Heart left ventricle (tissue), 16 donors: ENCODE measurements at regions not wholly inside any gene's neighbourhood (a gene's known extent, or its start where the extent isn't known, plus 50 kb on each side); places are given as distances from the start of the nearest gene placed in this dataset.

Experiments used
- ATAC-seq, 4 donors: fragments of 200-7000 bp; cut with Tn5 transposase; one replicate each; pipeline ENCODE4 v1.9.1; 2020 to 2022; ENCODE audit warnings: moderate library complexity in 4 of 4, mild to moderate bottlenecking in 3 of 4, moderate number of reproducible peaks in 1 of 4
- DNase-seq, 5 donors: peaks; one replicate each; pipeline ENCODE4 v3.0.0-alpha.2; 2020
- H3K27ac ChIP-seq, 12 donors: fragments of 200-600 bp; sonication (generic) in 4 of 12; one replicate each; pipeline versions ENCODE4 v1.5.0 to v1.8.0; 2016 to 2022; ENCODE audit warnings: mild to moderate bottlenecking in 2 of 12
- H3K27me3 ChIP-seq, 9 donors: fragments of 200-600 bp; sonication (generic) in 2 of 9; one replicate each; pipeline versions ENCODE4 v1.5.1 to v1.8.0; 2016 to 2022; ENCODE audit warnings: mild to moderate bottlenecking in 3 of 9
- H3K36me3 ChIP-seq, 9 donors: fragments of 200-600 bp; sonication (generic) in 2 of 9; one replicate each; pipeline versions ENCODE4 v1.5.0 to v1.8.0; 2018 to 2022; ENCODE audit warnings: mild to moderate bottlenecking in 2 of 9
- H3K4me1 ChIP-seq, 12 donors: fragments of 200-600 bp; sonication (generic) in 4 of 12; one replicate each; pipeline versions ENCODE4 v1.5.0 to v1.8.0; 2016 to 2022; ENCODE audit warnings: mild to moderate bottlenecking in 3 of 12
- H3K4me3 ChIP-seq, 12 donors: fragments of 200-600 bp; sonication (generic) in 4 of 12; one replicate each; pipeline versions ENCODE4 v1.5.0 to v1.8.0; 2017 to 2022; ENCODE audit warnings: mild to moderate bottlenecking in 9 of 12, moderate library complexity in 4 of 12
- H3K9me3 ChIP-seq, 12 donors: fragments of 200-600 bp; sonication (generic) in 4 of 12; one replicate each; pipeline versions ENCODE4 v1.5.0 to v1.8.0; 2016 to 2022; ENCODE audit warnings: mild to moderate bottlenecking in 1 of 12
- CTCF ChIP-seq, 12 donors: fragments of 200-600 bp; sonication (generic) in 4 of 12; IDR thresholded peaks; one replicate each; pipeline versions ENCODE4 v1.5.0 to v1.8.0; 2018 to 2022; ENCODE audit warnings: antibody characterized with exemption in 12 of 12, mild to moderate bottlenecking in 5 of 12
- POLR2A ChIP-seq, 2 donors: fragments of 450-650 bp; IDR thresholded peaks; one replicate each; pipeline ENCODE4 v1.6.1; 2017; ENCODE audit warnings: antibody characterized with exemption in 2 of 2, mild to moderate bottlenecking in 2 of 2, moderate library complexity in 2 of 2
- WGBS, 4 donors: extraction: QIAGEN DNeasy Blood & Tissue Kit in 2 of 4; methylation state at CpG; one replicate each; pipeline versions ENCODE4 v1.1.5 to v1.1.7; 2013 to 2018; 5-methylcytosine and 5-hydroxymethylcytosine counted together
- intact Hi-C, 10 donors: fragments of 100-400 bp; cut with DNase I; formaldehyde crosslinking; loops; one replicate each; pipeline versions ENCODE4 v1.11.1 to v1.14.2; 2022
- donor health status: ischemic (EF 13 %, LVEDD 7.1; RV severe dilation, severe dysfunction).
- donor health status: healthy with polysubstance abuse.
- donor health status: DM: no; HTN: yes; CAD: no.
- donor health status: DM: no; HTN: no; CAD: no.
- donor health status: ischemic (EF 25% LVEDD 6.9; RV normal size, moderate dysfunction).
- donor health status: ischemic (EF 25% LVEDD 5.7; RV mildly dilated, moderate dysfunction).
- donor health status: healthy.
- donor health status: DM: yes; HTN: yes; CAD: no.
- donor health status: ischemic (EF 35%, LVEDD 5.7; RV mildly dilated, moderate dysfunction).
- donor health status: nonischemic (EF 11% LVEDD 7.7; RV severe dilation, severe dysfunction).
- donor health status: DM: yes; HTN: yes; CAD: no.
- donor health status: PGD.
- donor health status: ischemic (EF 29% LVEDD 5.4; RV normal size, mild dysfunction).
- donor health status: nonischemic (EF 23%, LVEDD 6.1; RV moderate dilation, normal function).

- intact Hi-C loops: no loop called here
- ATAC-seq: no peak
- Histone ChIP-seq H3K4me1 (no peaks in the 10 kb centered on the region), H3K36me3 (no peaks in the 10 kb centered on the region), H3K9me3 (peaks cover 0 to 3% (median 0%) of the 10 kb centered on the region in 12 donors), H3K4me3 (no peak overlapping the region), H3K27me3 (peaks cover 0 to 34% (median 0%) of the 10 kb centered on the region in 9 donors), H3K27ac (peak overlapping the region in 1 of 12 donors; percentile 27)
- TF ChIP-seq POLR2A (IDR thresholded peaks at IDR 0.05): no peak
- TF ChIP-seq CTCF (IDR thresholded peaks at IDR 0.05): no peak
- 71 to 79% (median 76%) methylated on average over 3 of the region's 3 CpGs for WGBS, 4 donors
- DNase-seq: no peak
Measured at GRCh38 chr5:174383210-174384167, 338.0 kb downstream of the NSG2 start.

DNA sequence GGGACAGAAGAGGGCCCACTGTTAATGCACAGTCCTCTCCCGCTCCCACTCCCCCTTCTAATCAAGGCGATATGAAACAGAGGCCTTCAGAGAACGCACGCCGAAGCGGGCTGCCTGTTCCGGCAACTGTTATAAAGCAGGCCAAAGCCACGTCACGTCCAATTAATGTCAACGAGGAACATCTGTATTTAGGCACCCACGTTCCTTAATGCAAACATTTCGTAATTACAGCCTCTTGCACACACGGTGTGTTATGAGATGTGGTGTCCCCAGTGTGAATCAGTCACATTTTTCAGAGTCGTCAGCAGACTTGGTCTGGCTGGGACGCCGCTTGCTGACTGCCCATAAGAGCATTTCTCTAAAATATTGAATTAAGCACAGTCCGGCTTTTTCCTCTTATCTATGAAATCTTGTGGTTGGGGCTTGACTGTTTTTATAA, 339.0 kb downstream of the NSG2 start:
- no peaks in the 10 kb centered on the region for H3K9me3 ChIP-seq
- H3K27me3 ChIP-seq: peaks cover 0 to 34% (median 0%) of the 10 kb centered on the region in 9 donors
- H3K27ac ChIP-seq: peak overlapping the region in 1 of 12 donors; percentile 27
- DNase-seq: peak in 1 of 5 donors; percentile 34
- WGBS, 4 donors: 48 to 53% (median 50%) methylated on average over 16 to 17 of the region's 17 CpGs
- H3K36me3 ChIP-seq: no peaks in the 10 kb centered on the region
- H3K4me3 ChIP-seq: no peak overlapping the region
- TF ChIP-seq POLR2A (IDR thresholded peaks at IDR 0.05) (no peak), CTCF (IDR thresholded peaks at IDR 0.05) (no peak)
- no peaks in the 10 kb centered on the region for H3K4me1 ChIP-seq
- ATAC-seq: peak in 1 of 4 donors; percentile 63
- intact Hi-C loops: no loop called here

GRCh38 chr5:174386306-174386705, 338.1 kb upstream of the MSX2 start:
- Histone ChIP-seq H3K27ac (no peak overlapping the region), H3K27me3 (peaks cover 0 to 36% (median 0%) of the 10 kb centered on the region in 9 donors)
- no peak for ATAC-seq

More at GRCh38 chr5:174386306-174386705, 338.1 kb upstream of the MSX2 start:
- WGBS, 4 donors: 82 to 90% (median 85%) methylated on average over 3 of the region's 3 CpGs
- TF ChIP-seq CTCF (IDR thresholded peaks at IDR 0.05): no peak
- no peak for TF ChIP-seq POLR2A (IDR thresholded peaks at IDR 0.05)
- no peak for DNase-seq
- H3K36me3 ChIP-seq: no peaks in the 10 kb centered on the region
- H3K9me3 ChIP-seq: no peaks in the 10 kb centered on the region
- intact Hi-C loops: no loop called here
- no peaks in the 10 kb centered on the region for H3K4me1 ChIP-seq
- no peak overlapping the region for H3K4me3 ChIP-seq
